GM23338 (cell line): ENCODE measurements at regions not wholly inside any gene's neighbourhood (a gene's known extent, or its start where the extent isn't known, plus 50 kb on each side); places are given as distances from the start of the nearest gene placed in this dataset.

Experiments used
- ATAC-seq: fragments of 200-7000 bp; cut with Tn5 transposase; 3 replicates; pipeline ENCODE4 v1.9.1; 2020
- DNase-seq: peaks from one replicate; pipeline ENCODE4 v3.0.0-alpha.2; 2015; ENCODE audit warnings: low spot score
- H2AFZ ChIP-seq: fragments of 200-600 bp; sonication (generic); 2 replicates; pipeline ENCODE4 v1.8.0; 2016; ENCODE audit warnings: antibody characterized with exemption, mild to moderate bottlenecking, moderate library complexity
- H3F3A ChIP-seq: fragments of 200-600 bp; sonication (generic); replicated peaks from 2 replicates; pipeline ENCODE4 v1.8.0; 2017; ENCODE audit warnings: antibody characterized with exemption, mixed run types, low read depth
- H3K27ac ChIP-seq: fragments of 200-600 bp; sonication (generic); 2 replicates; pipeline ENCODE4 v1.6.1; 2016; ENCODE audit warnings: low read depth
- H3K27me3 ChIP-seq: fragments of 200-600 bp; sonication (generic); 2 replicates; pipeline ENCODE4 v1.8.0; 2016; ENCODE audit warnings: mild to moderate bottlenecking, mixed run types, moderate library complexity; ENCODE audit not compliant: insufficient read depth
- H3K36me3 ChIP-seq: fragments of 200-600 bp; sonication (generic); 2 replicates; pipeline ENCODE4 v1.8.0; 2016; ENCODE audit warnings: mild to moderate bottlenecking; ENCODE audit not compliant: insufficient read depth
- H3K4me1 ChIP-seq: fragments of 200-600 bp; sonication (generic); 2 replicates; pipeline ENCODE4 v1.8.0; 2016; ENCODE audit warnings: mild to moderate bottlenecking, moderate library complexity; ENCODE audit not compliant: insufficient read depth
- H3K4me2 ChIP-seq: fragments of 200-600 bp; sonication (generic); 2 replicates; pipeline ENCODE4 v1.7.1; 2017; ENCODE audit warnings: mixed run types
- H3K4me3 ChIP-seq: fragments of 200-600 bp; sonication (generic); 2 replicates; pipeline ENCODE4 v1.6.1; 2016; ENCODE audit warnings: mixed run types
- H3K79me2 ChIP-seq: fragments of 200-600 bp; sonication (generic); replicated peaks from 2 replicates; pipeline ENCODE4 v1.8.0; 2017; ENCODE audit warnings: mild to moderate bottlenecking; ENCODE audit not compliant: insufficient read depth
- H3K9me2 ChIP-seq: fragments of 200-600 bp; sonication (generic); 2 replicates; pipeline ENCODE4 v1.8.0; 2017; ENCODE audit not compliant: insufficient read depth
- H4K20me1 ChIP-seq: fragments of 200-600 bp; sonication (generic); replicated peaks from 2 replicates; pipeline ENCODE4 v1.8.0; 2017; ENCODE audit warnings: mild to moderate bottlenecking; ENCODE audit not compliant: insufficient read depth
- H3K27ac Mint-ChIP-seq: 2 replicates; pipeline ENCODE4 v1.8.0; 2020; ENCODE audit warnings: inconsistent platforms, mild to moderate bottlenecking, moderate library complexity, mixed read lengths
- H3K27me3 Mint-ChIP-seq: 3 replicates; pipeline ENCODE4 v1.8.0; 2022; ENCODE audit warnings: low read depth, mild to moderate bottlenecking, moderate library complexity, mixed read lengths, inconsistent platforms; ENCODE audit not compliant: insufficient read depth, poor library complexity
- H3K36me3 Mint-ChIP-seq: 3 replicates; pipeline ENCODE4 v1.8.0; 2021; ENCODE audit warnings: low read depth, mild to moderate bottlenecking, inconsistent platforms, moderate library complexity, mixed read lengths
- H3K4me1 Mint-ChIP-seq: 3 replicates; pipeline ENCODE4 v1.8.0; 2020; ENCODE audit warnings: mild to moderate bottlenecking, inconsistent platforms, mixed read lengths
- H3K4me3 Mint-ChIP-seq: 3 replicates; pipeline ENCODE4 v1.8.0; 2021; ENCODE audit warnings: moderate library complexity, mild to moderate bottlenecking, inconsistent platforms, mixed read lengths
- H3K9me3 Mint-ChIP-seq: 3 replicates; pipeline ENCODE4 v1.8.0; 2020; ENCODE audit warnings: moderate library complexity, mild to moderate bottlenecking, inconsistent platforms, mixed read lengths
- CREB1 ChIP-seq: fragments of 250-450 bp; sonication (Bioruptor Pico); IDR thresholded peaks from 2 replicates; pipeline ENCODE4 v1.5.0; 2020; ENCODE audit warnings: low read depth, mild to moderate bottlenecking, moderate library complexity
- EZH2 ChIP-seq: fragments of 200-600 bp; sonication (generic); IDR thresholded peaks from one replicate; pipeline ENCODE4 v1.8.0; 2017; ENCODE audit warnings: antibody characterized with exemption, mild to moderate bottlenecking, low read depth; ENCODE audit not compliant: unreplicated experiment
- EZH2phosphoT487 ChIP-seq: fragments of 200-600 bp; sonication (generic); IDR thresholded peaks from one replicate; pipeline ENCODE4 v1.8.1; 2018; ENCODE audit warnings: antibody characterized with exemption; ENCODE audit not compliant: unreplicated experiment
- JUNB ChIP-seq: IDR thresholded peaks from one replicate; pipeline ENCODE4 v1.6.1; 2016; ENCODE audit warnings: antibody characterized with exemption; ENCODE audit not compliant: unreplicated experiment
- NANOG ChIP-seq: IDR thresholded peaks from 2 replicates; pipeline ENCODE4 v1.6.1; 2016; ENCODE audit warnings: antibody characterized with exemption, borderline replicate concordance
- POLR2AphosphoS5 ChIP-seq: IDR thresholded peaks from 2 replicates; pipeline ENCODE4 v1.6.1; 2016; ENCODE audit warnings: antibody characterized with exemption, low read depth
- REST ChIP-seq: IDR thresholded peaks from one replicate; pipeline ENCODE4 v1.6.1; 2018; ENCODE audit warnings: antibody characterized with exemption; ENCODE audit not compliant: unreplicated experiment
- STAT1 ChIP-seq: IDR thresholded peaks from one replicate; pipeline ENCODE4 v1.6.1; 2016; ENCODE audit warnings: antibody characterized with exemption; ENCODE audit not compliant: unreplicated experiment
- ZNF114 ChIP-seq: fragments of 250-450 bp; sonication (Bioruptor Pico); IDR thresholded peaks from 2 replicates; pipeline ENCODE4 v1.5.0; 2020; ENCODE audit warnings: mild to moderate bottlenecking, moderate library complexity
- TF ChIP-seq, protein P1 (sequence below): IDR thresholded peaks from 2 replicates; pipeline ENCODE4 v1.6.1; 2016; ENCODE audit warnings: antibody characterized with exemption
- TF ChIP-seq, protein P2 (sequence below): fragments of 250-450 bp; sonication (Bioruptor Pico); IDR thresholded peaks from 2 replicates; pipeline ENCODE4 v1.5.0; 2020; ENCODE audit warnings: mild to moderate bottlenecking, moderate library complexity

DNA sequence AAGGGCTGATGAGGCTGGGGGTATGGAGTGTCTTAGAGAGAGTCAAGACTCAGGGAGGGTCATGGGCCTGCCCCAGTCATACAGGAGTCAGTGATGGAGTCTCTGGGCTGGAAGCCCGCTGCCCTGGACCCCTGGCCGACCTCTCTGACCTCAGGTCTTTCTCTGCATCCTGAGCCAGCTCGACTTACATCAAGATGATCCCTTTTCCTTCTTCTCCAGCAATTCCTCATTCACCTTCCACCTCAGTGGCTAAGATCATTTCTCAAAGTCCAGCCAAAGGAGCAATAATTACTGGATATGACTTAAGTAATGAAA, 308.6 kb downstream of the MATN1 start:
- Histone ChIP-seq H3K79me2 (no peaks in the 10 kb centered on the region), H2AFZ (no peak overlapping the region), H3K27ac (no peak overlapping the region), H3K4me2 (no peak overlapping the region), H3K36me3 (no peaks in the 10 kb centered on the region), H4K20me1 (no peaks in the 10 kb centered on the region), H3K4me1 (no peaks in the 10 kb centered on the region), H3K4me3 (no peak overlapping the region), H3F3A (no peaks in the 10 kb centered on the region), H3K27me3 (no peaks in the 10 kb centered on the region), H3K9me2 (no peaks in the 10 kb centered on the region)
- Mint-ChIP-seq H3K4me3 (no peak overlapping the region), H3K27ac (no peak overlapping the region), H3K9me3 (no peaks in the 10 kb centered on the region; the same call in 2 of the 3 replicates), H3K27me3 (peaks cover 10% of the 10 kb centered on the region), H3K36me3 (no peaks in the 10 kb centered on the region), H3K4me1 (no peaks in the 10 kb centered on the region)
- TF ChIP-seq REST (no peak), EZH2 (no peak), CREB1 (CRISPR knock-in tag) (no peak), JUNB (no peak), EZH2phosphoT487 (no peak), POLR2AphosphoS5 (no peak), NANOG (no peak), STAT1 (no peak), ZNF114 (CRISPR knock-in tag) (no peak)
- TF ChIP-seq, protein P1, sequence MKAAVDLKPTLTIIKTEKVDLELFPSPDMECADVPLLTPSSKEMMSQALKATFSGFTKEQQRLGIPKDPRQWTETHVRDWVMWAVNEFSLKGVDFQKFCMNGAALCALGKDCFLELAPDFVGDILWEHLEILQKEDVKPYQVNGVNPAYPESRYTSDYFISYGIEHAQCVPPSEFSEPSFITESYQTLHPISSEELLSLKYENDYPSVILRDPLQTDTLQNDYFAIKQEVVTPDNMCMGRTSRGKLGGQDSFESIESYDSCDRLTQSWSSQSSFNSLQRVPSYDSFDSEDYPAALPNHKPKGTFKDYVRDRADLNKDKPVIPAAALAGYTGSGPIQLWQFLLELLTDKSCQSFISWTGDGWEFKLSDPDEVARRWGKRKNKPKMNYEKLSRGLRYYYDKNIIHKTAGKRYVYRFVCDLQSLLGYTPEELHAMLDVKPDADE = no peak
- DNase-seq (no peak), ATAC-seq (no peak)

- Mint-ChIP-seq H3K27me3 (peaks cover 10% of the 10 kb centered on the region), H3K27ac (no peak overlapping the region), H3K4me3 (no peak overlapping the region), H3K4me1 (no peaks in the 10 kb centered on the region), H3K36me3 (no peaks in the 10 kb centered on the region), H3K9me3 (no peaks in the 10 kb centered on the region; the same call in 2 of the 3 replicates)
- no peaks in the 10 kb centered on the region for H3K9me2 ChIP-seq
- no peaks in the 10 kb centered on the region for H3F3A ChIP-seq
- H4K20me1 ChIP-seq = no peaks in the 10 kb centered on the region
- ATAC-seq (no peak), DNase-seq (no peak)
- H3K27ac ChIP-seq = no peak overlapping the region
- no peaks in the 10 kb centered on the region for H3K27me3 ChIP-seq
- H3K4me3 ChIP-seq = no peak overlapping the region
- H3K4me1 ChIP-seq = no peaks in the 10 kb centered on the region
- H3K4me2 ChIP-seq = no peak overlapping the region
- no peaks in the 10 kb centered on the region for H3K36me3 ChIP-seq
- H2AFZ ChIP-seq = no peak overlapping the region
- no peaks in the 10 kb centered on the region for H3K79me2 ChIP-seq
- TF ChIP-seq, protein P2, sequence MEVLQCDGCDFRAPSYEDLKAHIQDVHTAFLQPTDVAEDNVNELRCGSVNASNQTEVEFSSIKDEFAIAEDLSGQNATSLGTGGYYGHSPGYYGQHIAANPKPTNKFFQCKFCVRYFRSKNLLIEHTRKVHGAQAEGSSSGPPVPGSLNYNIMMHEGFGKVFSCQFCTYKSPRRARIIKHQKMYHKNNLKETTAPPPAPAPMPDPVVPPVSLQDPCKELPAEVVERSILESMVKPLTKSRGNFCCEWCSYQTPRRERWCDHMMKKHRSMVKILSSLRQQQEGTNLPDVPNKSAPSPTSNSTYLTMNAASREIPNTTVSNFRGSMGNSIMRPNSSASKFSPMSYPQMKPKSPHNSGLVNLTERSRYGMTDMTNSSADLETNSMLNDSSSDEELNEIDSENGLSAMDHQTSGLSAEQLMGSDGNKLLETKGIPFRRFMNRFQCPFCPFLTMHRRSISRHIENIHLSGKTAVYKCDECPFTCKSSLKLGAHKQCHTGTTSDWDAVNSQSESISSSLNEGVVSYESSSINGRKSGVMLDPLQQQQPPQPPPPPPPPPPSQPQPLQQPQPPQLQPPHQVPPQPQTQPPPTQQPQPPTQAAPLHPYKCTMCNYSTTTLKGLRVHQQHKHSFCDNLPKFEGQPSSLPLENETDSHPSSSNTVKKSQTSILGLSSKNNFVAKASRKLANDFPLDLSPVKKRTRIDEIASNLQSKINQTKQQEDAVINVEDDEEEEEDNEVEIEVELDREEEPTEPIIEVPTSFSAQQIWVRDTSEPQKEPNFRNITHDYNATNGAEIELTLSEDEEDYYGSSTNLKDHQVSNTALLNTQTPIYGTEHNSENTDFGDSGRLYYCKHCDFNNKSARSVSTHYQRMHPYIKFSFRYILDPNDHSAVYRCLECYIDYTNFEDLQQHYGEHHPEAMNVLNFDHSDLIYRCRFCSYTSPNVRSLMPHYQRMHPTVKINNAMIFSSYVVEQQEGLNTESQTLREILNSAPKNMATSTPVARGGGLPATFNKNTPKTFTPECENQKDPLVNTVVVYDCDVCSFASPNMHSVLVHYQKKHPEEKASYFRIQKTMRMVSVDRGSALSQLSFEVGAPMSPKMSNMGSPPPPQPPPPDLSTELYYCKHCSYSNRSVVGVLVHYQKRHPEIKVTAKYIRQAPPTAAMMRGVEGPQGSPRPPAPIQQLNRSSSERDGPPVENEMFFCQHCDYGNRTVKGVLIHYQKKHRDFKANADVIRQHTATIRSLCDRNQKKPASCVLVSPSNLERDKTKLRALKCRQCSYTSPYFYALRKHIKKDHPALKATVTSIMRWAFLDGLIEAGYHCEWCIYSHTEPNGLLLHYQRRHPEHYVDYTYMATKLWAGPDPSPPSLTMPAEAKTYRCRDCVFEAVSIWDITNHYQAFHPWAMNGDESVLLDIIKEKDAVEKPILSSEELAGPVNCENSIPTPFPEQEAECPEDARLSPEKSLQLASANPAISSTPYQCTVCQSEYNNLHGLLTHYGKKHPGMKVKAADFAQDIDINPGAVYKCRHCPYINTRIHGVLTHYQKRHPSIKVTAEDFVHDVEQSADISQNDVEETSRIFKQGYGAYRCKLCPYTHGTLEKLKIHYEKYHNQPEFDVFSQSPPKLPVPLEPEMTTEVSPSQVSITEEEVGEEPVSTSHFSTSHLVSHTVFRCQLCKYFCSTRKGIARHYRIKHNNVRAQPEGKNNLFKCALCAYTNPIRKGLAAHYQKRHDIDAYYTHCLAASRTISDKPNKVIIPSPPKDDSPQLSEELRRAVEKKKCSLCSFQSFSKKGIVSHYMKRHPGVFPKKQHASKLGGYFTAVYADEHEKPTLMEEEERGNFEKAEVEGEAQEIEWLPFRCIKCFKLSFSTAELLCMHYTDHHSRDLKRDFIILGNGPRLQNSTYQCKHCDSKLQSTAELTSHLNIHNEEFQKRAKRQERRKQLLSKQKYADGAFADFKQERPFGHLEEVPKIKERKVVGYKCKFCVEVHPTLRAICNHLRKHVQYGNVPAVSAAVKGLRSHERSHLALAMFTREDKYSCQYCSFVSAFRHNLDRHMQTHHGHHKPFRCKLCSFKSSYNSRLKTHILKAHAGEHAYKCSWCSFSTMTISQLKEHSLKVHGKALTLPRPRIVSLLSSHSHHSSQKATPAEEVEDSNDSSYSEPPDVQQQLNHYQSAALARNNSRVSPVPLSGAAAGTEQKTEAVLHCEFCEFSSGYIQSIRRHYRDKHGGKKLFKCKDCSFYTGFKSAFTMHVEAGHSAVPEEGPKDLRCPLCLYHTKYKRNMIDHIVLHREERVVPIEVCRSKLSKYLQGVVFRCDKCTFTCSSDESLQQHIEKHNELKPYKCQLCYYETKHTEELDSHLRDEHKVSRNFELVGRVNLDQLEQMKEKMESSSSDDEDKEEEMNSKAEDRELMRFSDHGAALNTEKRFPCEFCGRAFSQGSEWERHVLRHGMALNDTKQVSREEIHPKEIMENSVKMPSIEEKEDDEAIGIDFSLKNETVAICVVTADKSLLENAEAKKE (CRISPR knock-in tag) = no peak
- TF ChIP-seq JUNB = no peak
These were observed 309.1 kb downstream of the MATN1 start for GRCh38 chr1:30414086-30414850.
